ENCODE measurements at regions not wholly inside any gene's neighbourhood (a gene's known extent, or its start where the extent isn't known, plus 50 kb on each side); places are given as distances from the start of the nearest gene placed in this dataset.

DNA sequence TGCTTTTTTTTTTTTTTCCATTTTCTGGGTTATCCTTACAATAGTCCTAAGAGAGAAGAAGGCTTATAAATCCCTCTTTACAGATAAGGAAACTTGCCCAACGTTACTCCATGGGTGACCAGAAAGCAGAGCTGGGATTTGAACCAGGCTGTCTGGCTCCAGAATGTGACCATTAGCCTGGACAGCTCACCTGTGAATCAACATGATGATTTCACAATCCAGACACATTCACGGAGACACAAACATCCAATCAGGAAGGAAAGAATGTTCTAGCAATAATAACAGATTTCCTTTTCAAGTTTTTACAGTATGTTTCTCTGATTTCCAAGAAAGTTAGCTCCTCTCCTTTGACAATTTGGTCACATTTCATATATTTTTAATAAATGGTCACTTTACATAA, 118.3 kb downstream of the GALC start:
- TF ChIP-seq HCFC1 (IDR thresholded peaks at IDR 0.05; ENCODE audit: low read depth, low read length) (no peak), ARNT (IDR thresholded peaks at IDR 0.05) (no peak), TCF7 (IDR thresholded peaks at IDR 0.05; ENCODE audit: low read depth) (no peak), NR2F2 (IDR thresholded peaks at IDR 0.05; ENCODE audit: borderline replicate concordance, low read depth) (no peak), PHF8 (CRISPR knock-in tag; IDR thresholded peaks at IDR 0.05) (no peak), EHMT2 (IDR thresholded peaks at IDR 0.05; ENCODE audit: borderline replicate concordance, low read depth, low read length) (no peak), PAX8 (CRISPR knock-in tag; IDR thresholded peaks at IDR 0.05; ENCODE audit: borderline replicate concordance) (no peak), CREM (IDR thresholded peaks at IDR 0.05) (no peak), CREM (CRISPR knock-in tag; IDR thresholded peaks at IDR 0.05) (no peak), KDM3A (CRISPR knock-in tag; IDR thresholded peaks at IDR 0.05; ENCODE audit: low read depth) (no peak)
